WTC11 (cell line): ENCODE measurements at regions not wholly inside any gene's neighbourhood (a gene's known extent, or its start where the extent isn't known, plus 50 kb on each side); places are given as distances from the start of the nearest gene placed in this dataset.

ENCODE experiments used
- CTCF ChIP-seq: fragments of 200-600 bp; IDR thresholded peaks from 2 replicates; pipeline ENCODE4 v1.8.0; 2022; ENCODE audit warnings: antibody characterized with exemption
- MYBL2 ChIP-seq: sonication (generic); formaldehyde crosslinking; IDR thresholded peaks from 2 replicates; pipeline ENCODE4 v1.8.1; 2023; ENCODE audit warnings: mild to moderate bottlenecking, moderate library complexity, missing genetic modification reagents
- ZNF121 ChIP-seq: sonication (generic); formaldehyde crosslinking; IDR thresholded peaks from 2 replicates; pipeline ENCODE4 v1.8.0; 2023; ENCODE audit warnings: missing genetic modification reagents

- no peak for TF ChIP-seq ZNF121
- TF ChIP-seq CTCF: no peak
- TF ChIP-seq MYBL2 (CRISPR knock-in tag): no peak
Measured at GRCh38 chr5:35370871-35371270, 140.6 kb upstream of the PRLR start.
